ENCODE measurements at regions not wholly inside any gene's neighbourhood (a gene's known extent, or its start where the extent isn't known, plus 50 kb on each side); places are given as distances from the start of the nearest gene placed in this dataset.

- no peak for TF ChIP-seq CTCF (IDR thresholded peaks at IDR 0.05; ENCODE audit: insufficient read depth, low read length, poor library complexity, severe bottlenecking)
- no peak for TF ChIP-seq EZH2phosphoT487 (conservative IDR thresholded peaks at IDR 0.05; ENCODE audit: low read length)
Measured at GRCh38 chr16:79998143-79998542, 397.6 kb upstream of the MAF start.

Data from SU-DHL-6 (cell line).